Activated naive CD4-positive, alpha-beta T cell treated with anti-CD3 and anti-CD28 coated beads for 36 hours (primary cell): ENCODE measurements at regions not wholly inside any gene's neighbourhood (a gene's known extent, or its start where the extent isn't known, plus 50 kb on each side); places are given as distances from the start of the nearest gene placed in this dataset.

Experiments used
- CTCF ChIA-PET: fragments of 350-600 bp; sonication (Branson Sonifier 250); formaldehyde crosslinking; loops from one replicate; lab custom pipeline; 2021; ENCODE audit warnings: antibody characterized with exemption; lab: Charles Lee
- DNase-seq: peaks from one replicate; pipeline ENCODE4 v3.0.0-alpha.2; 2020
- H3K27ac Mint-ChIP-seq: one replicate; pipeline ENCODE4 v1.8.0; 2021; ENCODE audit warnings: mild to moderate bottlenecking, mixed read lengths
- H3K27me3 Mint-ChIP-seq: one replicate; pipeline ENCODE4 v1.8.0; 2021; ENCODE audit warnings: low read depth, mixed read lengths
- H3K36me3 Mint-ChIP-seq: one replicate; pipeline ENCODE4 v1.8.0; 2021; ENCODE audit warnings: low read depth, mixed read lengths
- H3K4me1 Mint-ChIP-seq: one replicate; pipeline ENCODE4 v1.8.0; 2021; ENCODE audit warnings: low read depth, mixed read lengths
- H3K4me3 Mint-ChIP-seq: one replicate; pipeline ENCODE4 v1.8.0; 2021; ENCODE audit warnings: mild to moderate bottlenecking, moderate library complexity, mixed read lengths
- H3K9me3 Mint-ChIP-seq: one replicate; pipeline ENCODE4 v1.8.0; 2021; ENCODE audit warnings: mixed read lengths
- intact Hi-C: fragments of 100-400 bp; cut with micrococcal nuclease; formaldehyde crosslinking; loops from one replicate; pipeline ENCODE4 v1.15.1; 2023

GRCh38 chr5:35320029-35320428 is 89.7 kb upstream of the PRLR start:
- Mint-ChIP-seq H3K27ac (peak overlapping the region; percentile 24), H3K4me3 (no peak overlapping the region), H3K36me3 (no peaks in the 10 kb centered on the region), H3K27me3 (peaks cover 24% of the 10 kb centered on the region), H3K9me3 (peaks cover 1% of the 10 kb centered on the region), H3K4me1 (peaks cover 14% of the 10 kb centered on the region)
- intact Hi-C loops, result no loop called here
- CTCF ChIA-PET, result no interaction called here
- no peak for DNase-seq

DNA sequence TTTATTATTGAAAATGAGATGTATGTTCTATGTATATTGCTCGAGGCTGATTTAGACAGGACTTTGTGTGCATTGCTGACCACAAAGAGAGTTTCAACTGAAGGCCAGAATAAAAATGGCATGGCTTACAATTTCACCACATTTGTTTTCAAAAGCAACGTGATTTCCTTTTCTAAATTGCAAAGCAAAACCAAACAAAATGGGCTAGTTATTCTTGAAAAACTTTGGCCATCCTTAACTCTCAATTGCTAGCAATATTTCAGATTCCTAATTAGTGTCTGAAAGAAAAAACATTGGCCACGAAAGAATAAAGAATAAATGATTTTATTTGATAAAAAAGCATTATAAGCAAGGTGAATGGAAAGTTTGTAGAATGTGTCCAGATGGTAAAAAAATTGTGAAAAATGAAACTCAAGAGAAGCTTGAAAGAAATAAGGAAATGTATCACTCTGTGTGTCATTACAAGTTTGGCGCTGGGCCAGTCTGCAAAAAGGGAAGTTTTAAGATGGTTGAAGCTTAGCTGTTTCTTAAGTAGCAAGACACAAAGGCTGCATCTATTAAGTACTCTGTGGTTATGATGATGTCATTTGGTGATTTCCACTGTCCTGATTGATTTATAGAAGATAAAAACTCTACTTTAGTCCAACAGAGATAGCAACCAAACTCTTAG is 89.2 kb upstream of the PRLR start:
- intact Hi-C loops, result loop anchor here (1.0 to 10.0 kb wide), 13 partner anchors 87 to 923 kb away; partner anchors contain the start of genes NADK2, PRLR and SPEF2
- CTCF ChIA-PET, result no interaction called here
- H3K27me3 Mint-ChIP-seq, result peaks cover 24% of the 10 kb centered on the region
- H3K4me3 Mint-ChIP-seq, result no peak overlapping the region
- peak overlapping the region; percentile 24 for H3K27ac Mint-ChIP-seq
- DNase-seq, result peak; percentile 94
- H3K9me3 Mint-ChIP-seq, result peaks cover 1% of the 10 kb centered on the region
- H3K36me3 Mint-ChIP-seq, result no peaks in the 10 kb centered on the region
- peaks cover 14% of the 10 kb centered on the region for H3K4me1 Mint-ChIP-seq

DNA sequence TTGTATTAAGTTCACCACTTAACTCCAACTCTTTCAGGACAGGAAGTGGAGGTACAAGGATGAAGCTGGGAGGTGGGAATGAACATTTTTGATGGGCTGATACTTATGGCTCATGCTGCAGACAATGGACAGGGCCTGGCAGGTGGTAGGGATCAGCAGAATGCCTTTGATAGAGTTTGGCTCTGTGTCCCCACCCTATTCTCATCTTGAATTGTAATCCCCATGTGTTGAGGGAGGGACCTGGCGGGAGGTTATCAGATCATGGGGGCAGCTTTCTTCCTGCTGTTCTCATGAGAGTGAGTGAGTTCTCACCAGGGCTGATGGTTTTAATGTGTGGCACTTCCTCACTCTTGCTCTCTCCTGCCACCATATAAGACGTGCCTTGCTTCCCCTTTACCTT is 87.3 kb upstream of the PRLR start:
- H3K4me1 Mint-ChIP-seq, result peaks cover 14% of the 10 kb centered on the region
- no peak overlapping the region for H3K27ac Mint-ChIP-seq
- H3K9me3 Mint-ChIP-seq, result peaks cover 1% of the 10 kb centered on the region
- no peak overlapping the region for H3K4me3 Mint-ChIP-seq
- no peak for DNase-seq
- H3K27me3 Mint-ChIP-seq, result peaks cover 23% of the 10 kb centered on the region
- CTCF ChIA-PET, result interaction anchor here (0.7 kb wide), 1 partner anchor 9 kb away, joined by 3 read pairs; no protein-coding TSS in a partner anchor
- intact Hi-C loops, result loop anchor here (5.0 to 10.0 kb wide), 6 partner anchors 85 to 925 kb away; partner anchors contain the start of genes NADK2, PRLR and SPEF2
- H3K36me3 Mint-ChIP-seq, result no peaks in the 10 kb centered on the region

DNA sequence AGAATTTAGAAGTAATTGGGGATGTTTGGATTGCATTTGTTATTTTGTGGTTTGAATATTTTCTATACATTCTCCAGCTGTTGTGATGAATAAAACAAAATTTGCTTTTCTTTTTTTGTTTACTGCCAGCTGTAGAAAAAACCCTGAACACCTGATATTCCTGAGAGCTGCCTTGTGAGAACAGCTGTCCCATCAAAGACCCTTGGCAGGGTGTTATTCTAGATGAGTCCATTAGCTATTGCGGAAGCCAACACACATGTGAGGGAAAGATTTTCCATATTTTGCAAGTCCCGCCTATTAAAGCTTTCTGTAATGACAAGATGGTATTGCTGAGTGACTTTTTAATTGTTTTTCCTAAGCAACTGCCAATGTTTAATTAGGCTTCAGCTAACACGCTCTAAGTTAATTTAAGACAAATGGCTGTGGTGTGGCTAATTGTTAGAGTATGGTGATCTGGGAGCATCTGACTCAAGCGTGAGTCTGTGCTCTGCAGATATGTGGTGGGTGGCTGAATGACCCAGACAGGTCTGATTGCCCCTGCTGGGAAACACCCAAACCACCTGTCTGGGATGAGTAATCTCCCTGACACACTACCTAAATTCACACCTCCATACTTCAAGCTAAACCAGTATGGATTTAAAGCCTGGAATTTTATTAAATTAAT is 86.5 kb upstream of the PRLR start:
- H3K27me3 Mint-ChIP-seq, result peaks cover 22% of the 10 kb centered on the region
- no peak overlapping the region for H3K27ac Mint-ChIP-seq
- H3K4me1 Mint-ChIP-seq, result peaks cover 14% of the 10 kb centered on the region
- peaks cover 1% of the 10 kb centered on the region for H3K9me3 Mint-ChIP-seq
- H3K36me3 Mint-ChIP-seq, result no peaks in the 10 kb centered on the region
- peak; percentile 31 for DNase-seq
- CTCF ChIA-PET, result interaction anchor here (0.7 to 0.8 kb wide), 2 partner anchors 8 to 20 kb away, joined by 3 read pairs; no protein-coding TSS in a partner anchor
- intact Hi-C loops, result loop anchor here (5.0 to 10.0 kb wide), 6 partner anchors 84 to 926 kb away; partner anchors contain the start of genes NADK2, PRLR and SPEF2
- no peak overlapping the region for H3K4me3 Mint-ChIP-seq

DNA sequence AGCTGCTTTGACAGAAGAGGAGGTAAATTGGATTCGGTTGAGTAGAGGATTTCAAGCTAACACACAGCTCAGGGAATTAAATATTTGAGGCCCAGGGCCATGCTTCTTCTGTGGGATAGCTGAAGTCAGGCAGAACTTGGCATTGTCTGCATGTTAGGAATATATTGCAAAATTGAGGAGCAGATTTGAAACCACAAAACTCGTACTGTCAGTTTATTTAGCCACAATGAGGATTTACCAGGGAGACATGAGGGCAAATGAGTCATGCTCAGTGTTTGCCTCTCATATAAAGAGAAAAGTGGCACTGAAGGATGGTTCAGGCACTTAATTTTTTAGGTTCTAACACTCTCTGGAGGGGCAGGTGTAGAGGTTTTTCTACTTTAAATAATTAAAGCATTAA is 83.0 kb upstream of the PRLR start:
- no peaks in the 10 kb centered on the region for H3K4me1 Mint-ChIP-seq
- H3K9me3 Mint-ChIP-seq, result peaks cover 1% of the 10 kb centered on the region
- DNase-seq, result no peak
- peaks cover 24% of the 10 kb centered on the region for H3K27me3 Mint-ChIP-seq
- H3K4me3 Mint-ChIP-seq, result no peak overlapping the region
- H3K36me3 Mint-ChIP-seq, result no peaks in the 10 kb centered on the region
- H3K27ac Mint-ChIP-seq, result no peak overlapping the region
- CTCF ChIA-PET, result no interaction called here
- intact Hi-C loops, result loop anchor here (10.0 kb wide), 1 partner anchor 462 kb away; no protein-coding TSS in a partner anchor

DNA sequence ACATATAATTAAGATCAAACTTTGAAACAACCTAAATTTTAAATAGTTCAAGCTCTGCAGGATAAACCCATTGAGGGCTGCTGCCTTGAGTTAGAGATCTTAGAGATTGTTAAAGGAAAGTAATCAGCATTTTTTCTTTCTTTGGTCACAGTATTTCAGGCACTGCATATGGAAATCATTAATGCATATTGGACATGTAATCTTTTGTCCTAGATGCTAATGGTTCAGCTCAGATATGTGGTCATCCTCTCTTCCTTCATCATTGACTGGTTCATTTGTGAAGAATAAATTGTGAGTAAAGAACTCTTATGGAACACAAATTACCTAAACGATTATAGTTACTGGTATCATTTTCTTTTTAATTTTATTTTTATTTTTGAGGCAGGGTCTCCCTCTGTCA is 82.0 kb upstream of the PRLR start:
- Mint-ChIP-seq H3K4me3 (no peak overlapping the region), H3K27ac (no peak overlapping the region), H3K27me3 (peaks cover 21% of the 10 kb centered on the region), H3K4me1 (no peaks in the 10 kb centered on the region), H3K36me3 (no peaks in the 10 kb centered on the region), H3K9me3 (no peaks in the 10 kb centered on the region)
- no peak for DNase-seq
- CTCF ChIA-PET, result no interaction called here
- intact Hi-C loops, result loop anchor here (10.0 kb wide), 1 partner anchor 463 kb away; no protein-coding TSS in a partner anchor

DNA sequence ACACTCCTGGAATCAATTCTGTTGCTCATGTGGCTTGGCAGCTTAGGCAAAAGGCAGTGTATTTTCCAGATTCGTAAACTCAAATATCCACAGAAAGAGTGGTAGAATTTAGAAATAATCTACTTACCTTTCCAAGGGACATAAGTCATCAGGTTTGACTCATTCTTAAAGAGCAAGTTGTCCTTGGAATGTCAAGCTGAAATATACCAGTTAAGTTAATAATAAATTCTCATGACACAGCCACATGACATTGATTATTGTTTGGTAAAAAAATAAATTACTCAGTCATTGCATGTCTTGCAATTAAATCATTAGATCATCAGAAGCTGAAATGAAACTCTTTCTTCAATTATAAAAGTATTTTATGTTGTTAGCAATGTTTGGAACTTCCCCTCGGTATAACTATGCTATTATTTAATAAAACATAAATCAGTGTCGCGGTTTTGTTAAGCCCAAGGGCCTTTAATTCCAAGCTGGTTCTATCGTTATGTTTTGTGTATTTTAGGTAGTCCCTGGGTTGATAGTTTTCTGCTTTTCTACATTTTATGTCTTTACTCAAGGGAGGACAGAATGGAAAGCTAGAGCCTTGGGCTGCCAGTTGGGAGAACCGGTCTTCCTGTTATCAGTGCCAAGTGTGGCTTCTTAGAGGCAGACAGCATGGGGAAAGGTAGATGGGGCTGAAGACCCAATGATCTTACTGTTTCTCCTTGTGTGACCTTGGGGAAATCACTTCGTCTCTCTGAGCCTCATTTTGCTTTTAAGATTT is 79.3 kb upstream of the PRLR start:
- H3K36me3 Mint-ChIP-seq, result no peaks in the 10 kb centered on the region
- no peaks in the 10 kb centered on the region for H3K9me3 Mint-ChIP-seq
- CTCF ChIA-PET, result no interaction called here
- peaks cover 22% of the 10 kb centered on the region for H3K27me3 Mint-ChIP-seq
- DNase-seq, result no peak
- no peak overlapping the region for H3K27ac Mint-ChIP-seq
- H3K4me3 Mint-ChIP-seq, result no peak overlapping the region
- intact Hi-C loops, result loop anchor here (10.0 kb wide), 1 partner anchor 465 kb away; no protein-coding TSS in a partner anchor
- no peaks in the 10 kb centered on the region for H3K4me1 Mint-ChIP-seq

DNA sequence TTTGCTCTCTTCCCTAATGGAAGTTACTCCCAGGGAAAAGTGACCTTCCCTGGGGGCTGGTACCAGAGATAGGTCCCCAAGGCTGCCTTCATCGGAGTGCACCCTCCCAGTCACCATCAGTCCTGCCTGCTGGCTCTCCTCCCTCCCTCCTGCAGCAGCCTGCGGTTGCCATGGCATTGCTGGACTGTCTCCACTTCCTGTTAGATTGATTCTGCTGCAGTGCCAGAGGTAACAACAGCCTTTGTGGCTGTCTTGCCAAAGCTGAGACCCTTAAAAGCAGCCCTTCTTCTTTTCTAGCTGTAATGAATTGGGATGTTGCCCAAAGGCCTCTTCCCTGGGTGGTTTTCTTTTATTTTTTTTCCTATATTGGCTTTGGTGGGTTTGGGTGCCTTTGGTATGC is 78.1 kb upstream of the PRLR start:
- peaks cover 16% of the 10 kb centered on the region for H3K27me3 Mint-ChIP-seq
- H3K36me3 Mint-ChIP-seq, result no peaks in the 10 kb centered on the region
- intact Hi-C loops, result no loop called here
- H3K4me3 Mint-ChIP-seq, result no peak overlapping the region
- CTCF ChIA-PET, result interaction anchor here (1.1 kb wide), 1 partner anchor 9 kb away, joined by 3 read pairs; no protein-coding TSS in a partner anchor
- H3K4me1 Mint-ChIP-seq, result no peaks in the 10 kb centered on the region
- no peak for DNase-seq
- no peak overlapping the region for H3K27ac Mint-ChIP-seq
- no peaks in the 10 kb centered on the region for H3K9me3 Mint-ChIP-seq

DNA sequence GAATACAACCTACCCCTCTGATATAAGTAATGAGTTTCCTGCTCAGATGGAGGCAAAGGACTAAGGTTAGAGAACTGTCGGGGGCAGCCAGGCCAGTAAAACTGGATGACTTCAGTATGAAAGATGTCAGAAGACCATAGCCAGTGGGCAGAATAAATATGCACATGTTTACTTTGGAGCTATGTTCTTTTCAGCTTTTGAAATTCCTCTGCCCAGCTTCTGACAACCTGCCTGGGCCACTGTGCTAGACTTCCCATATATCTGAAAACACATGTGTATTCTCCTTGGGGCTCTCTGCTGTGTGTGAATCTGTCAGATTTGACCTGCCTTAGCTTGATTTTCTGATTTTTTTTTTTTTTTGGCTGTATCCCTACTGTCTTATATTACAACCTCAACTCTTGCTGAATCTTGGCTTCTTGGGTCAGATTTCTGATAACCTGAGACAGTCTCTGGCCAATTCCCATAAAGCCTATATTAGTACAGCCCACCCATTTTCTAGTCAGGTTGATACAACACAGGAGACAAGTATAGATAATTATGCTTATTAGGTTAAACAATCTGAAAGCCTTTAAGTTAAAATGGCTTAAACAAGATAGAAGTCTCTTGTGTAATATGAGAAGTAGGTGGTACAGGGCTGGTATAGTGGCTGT is 76.6 kb upstream of the PRLR start:
- H3K36me3 Mint-ChIP-seq, result no peaks in the 10 kb centered on the region
- CTCF ChIA-PET, result no interaction called here
- intact Hi-C loops, result no loop called here
- no peak overlapping the region for H3K4me3 Mint-ChIP-seq
- no peaks in the 10 kb centered on the region for H3K9me3 Mint-ChIP-seq
- DNase-seq, result no peak
- H3K27ac Mint-ChIP-seq, result no peak overlapping the region
- H3K4me1 Mint-ChIP-seq, result no peaks in the 10 kb centered on the region
- H3K27me3 Mint-ChIP-seq, result peaks cover 14% of the 10 kb centered on the region

DNA sequence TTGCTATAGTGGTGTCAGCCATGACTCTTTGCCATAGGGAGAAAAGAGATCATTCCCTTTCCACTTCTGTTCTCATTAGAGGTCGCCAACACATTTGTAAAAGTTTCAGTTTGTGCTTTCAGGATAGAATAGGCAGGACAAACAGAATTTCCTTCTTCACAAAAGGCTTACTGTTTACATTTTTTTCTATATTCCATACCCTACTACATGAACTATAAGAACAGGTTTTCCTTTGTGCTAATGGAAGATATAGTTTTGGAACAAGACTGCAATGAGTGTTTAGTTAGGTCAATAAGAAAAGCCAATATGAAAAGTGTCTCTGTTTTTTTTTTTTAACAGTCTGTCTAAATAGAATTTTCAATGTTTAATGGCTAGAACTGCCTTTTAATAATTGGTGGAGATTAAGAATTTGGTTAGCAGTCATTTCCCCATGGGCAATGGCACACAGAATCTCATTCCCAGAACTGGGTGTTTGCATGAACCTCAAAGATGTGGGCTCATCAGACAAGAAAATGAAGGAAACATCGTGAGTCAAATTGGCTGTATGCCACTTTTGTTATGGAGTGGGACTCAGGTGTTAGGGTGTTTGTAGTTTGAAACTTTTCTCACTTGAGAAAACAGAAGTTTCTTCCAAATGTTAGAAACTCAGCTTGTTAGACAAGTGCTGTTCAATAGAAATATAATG is 75.2 kb upstream of the PRLR start:
- Mint-ChIP-seq H3K27me3 (peaks cover 9% of the 10 kb centered on the region), H3K36me3 (no peaks in the 10 kb centered on the region), H3K4me1 (no peaks in the 10 kb centered on the region), H3K4me3 (no peak overlapping the region), H3K9me3 (no peaks in the 10 kb centered on the region), H3K27ac (no peak overlapping the region)
- CTCF ChIA-PET, result no interaction called here
- no peak for DNase-seq
- intact Hi-C loops, result no loop called here

- Mint-ChIP-seq H3K27me3 (peaks cover 15% of the 10 kb centered on the region), H3K27ac (no peak overlapping the region), H3K4me3 (no peak overlapping the region), H3K4me1 (no peaks in the 10 kb centered on the region), H3K9me3 (no peaks in the 10 kb centered on the region), H3K36me3 (no peaks in the 10 kb centered on the region)
- DNase-seq, result no peak
- intact Hi-C loops, result no loop called here
- CTCF ChIA-PET, result no interaction called here
Observed at GRCh38 chr5:35304291-35304690, 74.0 kb upstream of the PRLR start.
